HepG2 (cell line): ENCODE measurements at regions not wholly inside any gene's neighbourhood (a gene's known extent, or its start where the extent isn't known, plus 50 kb on each side); places are given as distances from the start of the nearest gene placed in this dataset.

Experiments used
- DNMT3B ChIP-seq: conservative IDR thresholded peaks from 2 replicates; pipeline ENCODE4 v1.6.1; 2016; ENCODE audit warnings: missing biosample characterization, control low read depth
- GLI4 ChIP-seq: sonication (generic); formaldehyde crosslinking; IDR thresholded peaks from 2 replicates; pipeline ENCODE4 v1.5.1; 2020; ENCODE audit warnings: missing genetic modification reagents, mild to moderate bottlenecking, moderate library complexity, borderline replicate concordance
- GTF2F1 ChIP-seq: fragments of 150-350 bp; IDR thresholded peaks from 2 replicates; pipeline ENCODE4 v1.6.1; 2014; ENCODE audit warnings: low read length
- HDAC1 ChIP-seq: sonication (generic); formaldehyde crosslinking; IDR thresholded peaks from 2 replicates; pipeline ENCODE4 v1.5.1; 2020; ENCODE audit warnings: mild to moderate bottlenecking, missing genetic modification reagents
- HDAC2 ChIP-seq: sonication (generic); formaldehyde crosslinking; IDR thresholded peaks from 2 replicates; pipeline ENCODE4 v1.4.0; 2020; ENCODE audit warnings: missing genetic modification reagents
- POLR2A ChIP-seq, 2 experiments: IDR thresholded peaks; 2 replicates each; pipeline ENCODE4 v1.6.1; 2011; ENCODE audit warnings: low read depth in 2 of 2, low read length in 2 of 2, mild to moderate bottlenecking in 1 of 2, moderate library complexity in 1 of 2; ENCODE audit not compliant: insufficient read depth in 1 of 2
- POLR2G ChIP-seq: fragments of 200-400 bp; formaldehyde crosslinking; IDR thresholded peaks from 2 replicates; pipeline ENCODE4 v1.6.1; 2018; ENCODE audit warnings: mild to moderate bottlenecking, low read depth, low read length, moderate library complexity
- SAFB2 ChIP-seq: sonication (generic); formaldehyde crosslinking; IDR thresholded peaks from 2 replicates; pipeline ENCODE4 v1.5.1; 2020; ENCODE audit warnings: missing genetic modification reagents, low read depth, mild to moderate bottlenecking, borderline replicate concordance
- TEAD2 ChIP-seq: sonication (generic); formaldehyde crosslinking; IDR thresholded peaks from 2 replicates; pipeline ENCODE4 v1.9.0; 2021; ENCODE audit warnings: missing genetic modification reagents
- ZBTB1 ChIP-seq: sonication (generic); formaldehyde crosslinking; IDR thresholded peaks from 2 replicates; pipeline ENCODE4 v1.4.0; 2020; ENCODE audit warnings: missing genetic modification reagents, borderline replicate concordance
- ZNF607 ChIP-seq: sonication (generic); formaldehyde crosslinking; IDR thresholded peaks from 2 replicates; pipeline ENCODE4 v1.5.1; 2020; ENCODE audit warnings: missing genetic modification reagents, mild to moderate bottlenecking, borderline replicate concordance
- ZNF740 ChIP-seq: sonication (generic); formaldehyde crosslinking; IDR thresholded peaks from 2 replicates; pipeline ENCODE4 v1.4.0; 2020; ENCODE audit warnings: missing genetic modification reagents
- TF ChIP-seq, protein P1 (sequence below): sonication (generic); formaldehyde crosslinking; IDR thresholded peaks from 2 replicates; pipeline ENCODE4 v1.8.1; 2023; ENCODE audit warnings: mild to moderate bottlenecking, inconsistent platforms, moderate library complexity, missing genetic modification reagents, borderline replicate concordance

GRCh38 chr12:38123566-38124246 is 192.9 kb upstream of the ALG10B start:
- TF ChIP-seq ZBTB1 (CRISPR knock-in tag), result no peak
- no peak for TF ChIP-seq SAFB2 (CRISPR knock-in tag)
- TF ChIP-seq ZNF607 (CRISPR knock-in tag), result no peak
- no peak for TF ChIP-seq DNMT3B
- no peak for TF ChIP-seq TEAD2 (CRISPR knock-in tag)
- no peak for TF ChIP-seq ZNF740 (CRISPR knock-in tag)
- TF ChIP-seq GTF2F1, result no peak
- TF ChIP-seq, protein P1, sequence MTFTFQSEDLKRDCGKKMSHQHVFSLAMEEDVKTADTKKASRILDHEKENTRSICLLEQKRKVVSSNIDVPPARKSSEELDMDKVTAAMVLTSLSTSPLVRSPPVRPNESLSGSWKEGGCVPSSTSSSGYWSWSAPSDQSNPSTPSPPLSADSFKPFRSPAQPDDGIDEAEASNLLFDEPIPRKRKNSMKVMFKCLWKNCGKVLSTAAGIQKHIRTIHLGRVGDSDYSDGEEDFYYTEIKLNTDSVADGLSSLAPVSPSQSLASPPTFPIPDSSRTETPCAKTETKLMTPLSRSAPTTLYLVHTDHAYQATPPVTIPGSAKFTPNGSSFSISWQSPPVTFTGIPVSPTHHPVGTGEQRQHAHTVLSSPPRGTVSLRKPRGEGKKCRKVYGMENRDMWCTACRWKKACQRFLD (CRISPR knock-in tag), result no peak
- TF ChIP-seq POLR2A (IDR thresholded peaks at IDR 0.05; ENCODE audit: insufficient read depth in 1 of 2, low read depth in 2 of 2, low read length in 2 of 2), result no peak
- TF ChIP-seq HDAC1 (CRISPR knock-in tag), result no peak
- TF ChIP-seq GLI4 (CRISPR knock-in tag), result no peak
- no peak for TF ChIP-seq POLR2G
- TF ChIP-seq HDAC2 (CRISPR knock-in tag), result no peak
